GM13977 (cell line): ENCODE measurements at regions not wholly inside any gene's neighbourhood (a gene's known extent, or its start where the extent isn't known, plus 50 kb on each side); places are given as distances from the start of the nearest gene placed in this dataset.

Experiments
- DNase-seq: peaks from one replicate; pipeline ENCODE4 v3.0.0; 2012; ENCODE audit warnings: low spot score
- CTCF ChIP-seq: IDR thresholded peaks from 2 replicates; pipeline ENCODE4 v1.5.1; 2012; ENCODE audit warnings: mild to moderate bottlenecking, control low read depth; ENCODE audit not compliant: insufficient read depth; ENCODE audit errors: extremely low read depth, missing control alignments
- in situ Hi-C: fragments of 300-500 bp; cut with MboI; formaldehyde crosslinking; loops from one replicate; pipeline ENCODE4 v1.12.0; 2022; ENCODE audit warnings: low sequenced_read_pairs, low pct_unique_long_range_greater_than_20kb, mixed read lengths, inconsistent platforms; ENCODE audit not compliant: unreplicated experiment

GRCh38 chr2:128715360-128715759, 396.7 kb upstream of the HS6ST1 start:
- in situ Hi-C loops, result no loop called here
- DNase-seq, result no peak
- no peak for TF ChIP-seq CTCF

- TF ChIP-seq CTCF, result no peak
- DNase-seq, result no peak
- in situ Hi-C loops, result no loop called here
These were observed 397.6 kb upstream of the HS6ST1 start for GRCh38 chr2:128716299-128716721.

GRCh38 chr2:128717758-128718710, 399.4 kb upstream of the HS6ST1 start:
- TF ChIP-seq CTCF, result no peak

GRCh38 chr2:128720080-128721022, 401.7 kb upstream of the HS6ST1 start:
- in situ Hi-C loops, result no loop called here
- DNase-seq, result no peak
- TF ChIP-seq CTCF, result no peak

More at GRCh38 chr2:128717758-128718710, 399.4 kb upstream of the HS6ST1 start:
- no peak for DNase-seq
- in situ Hi-C loops, result no loop called here

GRCh38 chr2:128721096-128721495, 402.4 kb upstream of the HS6ST1 start:
- no peak for TF ChIP-seq CTCF
- in situ Hi-C loops, result no loop called here
- no peak for DNase-seq

- DNase-seq, result no peak
- no peak for TF ChIP-seq CTCF
- in situ Hi-C loops, result no loop called here
These were observed 403.8 kb upstream of the HS6ST1 start for GRCh38 chr2:128722489-128722888.
